HPDE6-E6E7 (cell line): ENCODE measurements at regions not wholly inside any gene's neighbourhood (a gene's known extent, or its start where the extent isn't known, plus 50 kb on each side); places are given as distances from the start of the nearest gene placed in this dataset.
"Not testable (repeated sequence)": the region's sequence is repeated elsewhere in the genome, so short reads cannot be mapped to it uniquely, and the experiment has no call there.

Experiments
- DNase-seq: peaks from one replicate; pipeline ENCODE4 v3.0.0; 2011; ENCODE audit warnings: missing footprints; ENCODE audit errors: extremely low spot score

GRCh38 chr10:60618861-60619260, 159.4 kb upstream of the CDK1 start:
- no peak for DNase-seq

GRCh38 chr10:60615541-60615940, 162.7 kb upstream of the CDK1 start:
- DNase-seq = no peak

- no peak for DNase-seq
Observed at GRCh38 chr10:60614363-60614762, 163.9 kb upstream of the CDK1 start.

GRCh38 chr10:60613434-60613833, 164.8 kb upstream of the CDK1 start:
- no peak for DNase-seq

- peak; percentile 92 for DNase-seq
Observed at GRCh38 chr10:60611291-60611747, 167.0 kb upstream of the CDK1 start.

- no peak for DNase-seq
Observed at GRCh38 chr10:60607372-60607771, 170.9 kb upstream of the CDK1 start.

GRCh38 chr10:60606343-60607080, 171.8 kb upstream of the CDK1 start:
- DNase-seq = peak; percentile 14

GRCh38 chr10:60605476-60605875, 172.8 kb upstream of the CDK1 start:
- DNase-seq = no peak

GRCh38 chr10:60604342-60604741, 173.9 kb upstream of the CDK1 start:
- DNase-seq = no peak

GRCh38 chr10:60597513-60597912, 180.8 kb upstream of the CDK1 start:
- DNase-seq = no peak

GRCh38 chr10:60595852-60596251, 182.4 kb upstream of the CDK1 start:
- DNase-seq = no peak

GRCh38 chr10:60594476-60595051, 183.7 kb upstream of the CDK1 start:
- DNase-seq = no peak

- DNase-seq = no peak
Observed at GRCh38 chr10:60591119-60591518, 187.2 kb upstream of the CDK1 start.

GRCh38 chr10:60589376-60589775, 188.9 kb upstream of the CDK1 start:
- no peak for DNase-seq

- DNase-seq = not testable (repeated sequence)
Observed at GRCh38 chr10:60581782-60582181, 192.1 kb upstream of the ANK3 start.

GRCh38 chr10:60578217-60578616, 188.5 kb upstream of the ANK3 start:
- DNase-seq = no peak

- DNase-seq = no peak
Observed at GRCh38 chr10:60576130-60577069, 186.7 kb upstream of the ANK3 start.

GRCh38 chr10:60575105-60575504, 185.4 kb upstream of the ANK3 start:
- DNase-seq = no peak

- no peak for DNase-seq
Observed at GRCh38 chr10:60574388-60574787, 184.7 kb upstream of the ANK3 start.

GRCh38 chr10:60573336-60573735, 183.7 kb upstream of the ANK3 start:
- DNase-seq = no peak

- peak; percentile 26 for DNase-seq
Observed at GRCh38 chr10:60572511-60573194, 183.0 kb upstream of the ANK3 start.

GRCh38 chr10:60570896-60571295, 181.2 kb upstream of the ANK3 start:
- DNase-seq = no peak
